Neuronal stem cell (in vitro differentiated cells): ENCODE measurements at regions not wholly inside any gene's neighbourhood (a gene's known extent, or its start where the extent isn't known, plus 50 kb on each side); places are given as distances from the start of the nearest gene placed in this dataset.

Experiments
- DNase-seq: peaks from one replicate; pipeline ENCODE4 v3.0.0-alpha.2; 2013; ENCODE audit warnings: low spot score
- H2AFZ ChIP-seq: one replicate; pipeline ENCODE4 v1.6.1; 2013; ENCODE audit warnings: mild to moderate bottlenecking, low read length, inconsistent platforms
- H2AK5ac ChIP-seq: 2 replicates; pipeline ENCODE4 v1.6.1; 2013; ENCODE audit warnings: low read depth, mild to moderate bottlenecking, inconsistent platforms, low read length, moderate library complexity, mixed read lengths
- H2BK120ac ChIP-seq: 2 replicates; pipeline ENCODE4 v1.6.1; 2013; ENCODE audit warnings: low read depth, mild to moderate bottlenecking, inconsistent platforms, low read length, moderate library complexity, mixed read lengths
- H2BK12ac ChIP-seq: one replicate; pipeline ENCODE4 v1.6.1; 2013; ENCODE audit warnings: low read length, inconsistent platforms
- H2BK15ac ChIP-seq: 2 replicates; pipeline ENCODE4 v1.6.1; 2013; ENCODE audit warnings: mild to moderate bottlenecking, low read length, inconsistent platforms, mixed read lengths
- H2BK5ac ChIP-seq: one replicate; pipeline ENCODE4 v1.6.1; 2013; ENCODE audit warnings: inconsistent platforms, mild to moderate bottlenecking, low read length, moderate library complexity
- H3K14ac ChIP-seq: one replicate; pipeline ENCODE4 v1.6.1; 2013; ENCODE audit warnings: low read length, inconsistent platforms
- H3K18ac ChIP-seq: 2 replicates; pipeline ENCODE4 v1.6.1; 2013; ENCODE audit warnings: low read length, inconsistent platforms
- H3K23ac ChIP-seq: 2 replicates; pipeline ENCODE4 v1.6.1; 2013; ENCODE audit warnings: low read depth, mild to moderate bottlenecking, mixed read lengths, low read length, inconsistent platforms; ENCODE audit not compliant: poor library complexity
- H3K27ac ChIP-seq: replicated peaks from 3 replicates; pipeline ENCODE4 v1.5.1; 2013; ENCODE audit warnings: low read length, inconsistent platforms
- H3K27me3 ChIP-seq, 3 experiments: 2 replicates each; pipeline ENCODE4 v1.6.1; 2013; ENCODE audit warnings: low read length in 3 of 3, mild to moderate bottlenecking in 2 of 3, inconsistent platforms in 1 of 3, low read depth in 1 of 3, mixed read lengths in 1 of 3, moderate library complexity in 1 of 3; ENCODE audit not compliant: control insufficient read depth in 3 of 3, insufficient read depth in 3 of 3
- H3K36me3 ChIP-seq, 2 donors: replicated peaks in 1 of 2; 2 replicates each; pipeline ENCODE4 v1.6.1; 2013; ENCODE audit warnings: low read length in 2 of 2; ENCODE audit not compliant: control insufficient read depth in 2 of 2, insufficient read depth in 2 of 2
- H3K4ac ChIP-seq: 2 replicates; pipeline ENCODE4 v1.6.1; 2013; ENCODE audit warnings: inconsistent platforms, mild to moderate bottlenecking, low read length, moderate library complexity
- H3K4me1 ChIP-seq, 2 donors: 1 replicate in 1 of 2; 2 replicates in 1 of 2; pipeline ENCODE4 v1.6.1; 2013; ENCODE audit warnings: low read length in 2 of 2, low read depth in 1 of 2; ENCODE audit not compliant: control insufficient read depth in 2 of 2, insufficient read depth in 1 of 2
- H3K4me2 ChIP-seq: one replicate; pipeline ENCODE4 v1.6.1; 2013; ENCODE audit warnings: mild to moderate bottlenecking, low read length, inconsistent platforms; ENCODE audit not compliant: insufficient read depth, poor library complexity, severe bottlenecking
- H3K4me3 ChIP-seq, 2 donors: 2 replicates each; pipeline ENCODE4 v1.5.1; 2013; ENCODE audit warnings: low read length in 2 of 2, mild to moderate bottlenecking in 2 of 2, inconsistent platforms in 1 of 2, moderate library complexity in 1 of 2
- H3K79me1 ChIP-seq: one replicate; pipeline ENCODE4 v1.6.1; 2013; ENCODE audit warnings: low read depth, mild to moderate bottlenecking, inconsistent platforms, low read length, moderate library complexity
- H3K9ac ChIP-seq: one replicate; pipeline ENCODE4 v1.6.1; 2013; ENCODE audit warnings: mild to moderate bottlenecking, low read depth, low read length, inconsistent platforms; ENCODE audit not compliant: poor library complexity
- H3K9me3 ChIP-seq, 2 donors: replicated peaks in 1 of 2; 2 replicates each; pipeline versions ENCODE3 to v1.6.1; 2013; ENCODE audit warnings: low read length in 2 of 2, mild to moderate bottlenecking in 2 of 2, inconsistent platforms in 1 of 2, low read depth in 1 of 2, mixed read lengths in 1 of 2, moderate library complexity in 1 of 2; ENCODE audit not compliant: control insufficient read depth in 2 of 2, insufficient read depth in 1 of 2
- H4K8ac ChIP-seq: one replicate; pipeline ENCODE4 v1.6.1; 2013; ENCODE audit warnings: low read depth, mild to moderate bottlenecking, inconsistent platforms, low read length, moderate library complexity
- H4K91ac ChIP-seq: one replicate; pipeline ENCODE4 v1.6.1; 2013; ENCODE audit warnings: low read length, low read depth, mild to moderate bottlenecking, inconsistent platforms; ENCODE audit not compliant: poor library complexity
- WGBS, 2 donors: extraction: QIAGEN DNeasy Blood & Tissue Kit; methylation state at CpG; one replicate each; pipeline ENCODE4 v1.1.7; 2013; ENCODE audit warnings: missing lambda C conversion rate in 2 of 2, mixed read lengths in 1 of 2; ENCODE audit not compliant: insufficient read length in 2 of 2, insufficient replicate concordance in 1 of 2; ENCODE audit errors: extremely low coverage in 2 of 2; 5-methylcytosine and 5-hydroxymethylcytosine counted together

DNA sequence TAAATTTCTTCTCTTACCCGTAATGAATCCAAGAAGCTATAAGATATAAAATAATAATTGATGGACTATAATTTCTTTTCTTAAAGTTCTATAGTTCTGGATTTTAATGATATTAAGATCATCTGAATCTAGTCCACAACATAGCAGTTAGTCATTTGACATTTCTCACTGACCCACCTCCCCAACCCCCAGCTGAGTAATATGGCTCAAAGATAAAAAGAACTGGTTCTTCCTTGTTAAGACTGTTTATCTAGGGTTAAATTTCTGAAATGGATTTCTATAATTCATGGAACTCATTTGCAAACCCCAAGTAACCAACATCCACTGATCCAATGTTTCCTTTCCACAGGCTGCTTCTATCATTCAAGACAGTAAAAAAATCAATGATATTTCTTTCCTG lies 133.9 kb upstream of the SOX9 start:
- Histone ChIP-seq H3K9ac (no peak overlapping the region), H3K14ac (no peak overlapping the region), H3K4ac (no peak overlapping the region), H3K4me2 (no peak overlapping the region), H2BK12ac (no peak overlapping the region), H4K8ac (no peak overlapping the region), H3K23ac (no peak overlapping the region), H3K27ac (no peak overlapping the region), H2BK15ac (no peak overlapping the region), H2AFZ (no peak overlapping the region), H2AK5ac (no peak overlapping the region), H3K4me3 (no peak overlapping the region), H3K9me3 (no peaks in the 10 kb centered on the region), H2BK120ac (no peak overlapping the region), H3K27me3 (no peaks in the 10 kb centered on the region), H2BK5ac (no peak overlapping the region), H3K4me1 (no peaks in the 10 kb centered on the region), H4K91ac (no peak overlapping the region), H3K79me1 (no peaks in the 10 kb centered on the region), H3K18ac (no peak overlapping the region), H3K36me3 (no peaks in the 10 kb centered on the region)
- no peak for DNase-seq
- WGBS, 2 donors, result no CpG with 5 or more reads among the region's 1 CpG

GRCh38 chr17:71987634-71988033 lies 133.2 kb upstream of the SOX9 start:
- Histone ChIP-seq H3K4me2 (no peak overlapping the region), H3K36me3 (no peaks in the 10 kb centered on the region), H3K4ac (no peak overlapping the region), H4K8ac (no peak overlapping the region), H3K27me3 (no peaks in the 10 kb centered on the region), H2AFZ (no peak overlapping the region), H3K9ac (no peak overlapping the region), H3K23ac (no peak overlapping the region), H3K4me1 (no peaks in the 10 kb centered on the region), H2BK12ac (no peak overlapping the region), H3K79me1 (no peaks in the 10 kb centered on the region), H2AK5ac (no peak overlapping the region), H2BK120ac (no peak overlapping the region), H3K14ac (no peak overlapping the region), H2BK5ac (no peak overlapping the region), H3K18ac (no peak overlapping the region), H4K91ac (no peak overlapping the region), H2BK15ac (no peak overlapping the region), H3K27ac (no peak overlapping the region), H3K9me3 (no peaks in the 10 kb centered on the region), H3K4me3 (no peak overlapping the region)
- WGBS, 2 donors, result no CpG with 5 or more reads among the region's 3 CpGs
- DNase-seq, result no peak

DNA sequence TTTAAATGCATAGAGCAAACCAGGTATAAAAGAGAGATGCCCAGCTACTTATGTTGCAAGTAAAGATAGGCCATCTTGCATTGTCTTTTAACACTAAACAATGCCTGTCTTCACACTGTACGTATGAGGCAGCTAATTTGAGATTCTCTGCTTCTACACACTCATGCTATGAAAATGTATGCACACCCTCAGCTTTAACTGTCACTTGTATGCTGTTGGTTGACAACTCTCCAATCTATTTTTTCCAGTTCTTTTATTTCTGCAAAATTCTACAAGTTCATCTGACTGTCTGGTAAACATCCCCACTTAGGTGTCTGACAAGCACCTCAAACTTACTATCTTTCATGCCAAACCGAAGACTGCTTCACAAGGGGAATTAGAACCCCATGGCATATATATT lies 131.7 kb upstream of the SOX9 start:
- H3K4me3 ChIP-seq, result no peak overlapping the region
- H3K36me3 ChIP-seq, result no peaks in the 10 kb centered on the region
- no CpG with 5 or more reads among the region's 2 CpGs for WGBS, 2 donors
- H3K14ac ChIP-seq, result no peak overlapping the region
- H4K8ac ChIP-seq, result no peak overlapping the region
- no peak for DNase-seq
- H3K4me1 ChIP-seq, result peaks cover 0 to 4% of the 10 kb centered on the region in 2 donors
- H3K9ac ChIP-seq, result no peak overlapping the region
- no peaks in the 10 kb centered on the region for H3K79me1 ChIP-seq
- no peak overlapping the region for H3K18ac ChIP-seq
- H2BK15ac ChIP-seq, result no peak overlapping the region
- no peak overlapping the region for H2AFZ ChIP-seq
- H3K27ac ChIP-seq, result no peak overlapping the region
- H3K27me3 ChIP-seq, result no peaks in the 10 kb centered on the region
- no peaks in the 10 kb centered on the region for H3K9me3 ChIP-seq
- H2BK5ac ChIP-seq, result no peak overlapping the region
- H3K4ac ChIP-seq, result no peak overlapping the region
- H2BK120ac ChIP-seq, result no peak overlapping the region
- no peak overlapping the region for H2BK12ac ChIP-seq
- H3K23ac ChIP-seq, result no peak overlapping the region
- no peak overlapping the region for H2AK5ac ChIP-seq
- H4K91ac ChIP-seq, result no peak overlapping the region
- H3K4me2 ChIP-seq, result no peak overlapping the region

DNA sequence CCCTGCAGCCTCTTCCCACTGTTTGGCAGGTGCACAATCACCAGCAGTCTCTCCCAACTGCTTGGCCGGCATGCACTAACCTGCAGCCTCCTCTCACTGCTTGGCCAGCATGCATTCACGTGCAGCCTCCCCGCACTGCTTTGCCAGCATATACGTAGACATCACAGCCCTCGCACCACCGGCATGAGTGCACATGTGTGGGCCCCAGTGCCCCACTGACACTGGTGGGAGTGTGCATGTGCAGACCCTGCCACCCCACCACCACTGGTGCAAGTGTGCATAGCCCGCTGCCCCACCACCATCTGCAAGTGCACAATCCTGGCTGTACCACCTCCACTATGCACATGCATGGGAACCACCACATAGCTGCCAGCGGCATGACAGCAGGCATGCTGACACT lies 127.5 kb upstream of the SOX9 start:
- Histone ChIP-seq H2AFZ (no peak overlapping the region), H3K9ac (peak overlapping the region; percentile 9), H3K4ac (no peak overlapping the region), H2BK120ac (no peak overlapping the region), H3K4me2 (no peak overlapping the region), H3K4me3 (peak overlapping the region in 1 of 2 donors; percentile 7), H3K27me3 (no peaks in the 10 kb centered on the region), H3K36me3 (no peaks in the 10 kb centered on the region), H3K23ac (no peak overlapping the region), H3K14ac (no peak overlapping the region), H4K8ac (no peak overlapping the region), H4K91ac (peak overlapping the region; percentile 97), H3K18ac (peak overlapping the region; percentile 68), H2BK12ac (peak overlapping the region; percentile 33), H3K79me1 (no peaks in the 10 kb centered on the region), H2BK5ac (peak overlapping the region; percentile 77), H2BK15ac (no peak overlapping the region), H3K9me3 (no peaks in the 10 kb centered on the region), H3K27ac (no peak overlapping the region), H3K4me1 (peaks cover 0 to 4% of the 10 kb centered on the region in 2 donors), H2AK5ac (peak overlapping the region; percentile 61)
- no peak for DNase-seq
- no CpG with 5 or more reads among the region's 8 CpGs for WGBS, 2 donors
